ENCODE measurements at regions not wholly inside any gene's neighbourhood (a gene's known extent, or its start where the extent isn't known, plus 50 kb on each side); places are given as distances from the start of the nearest gene placed in this dataset.
A peak's percentile ranks its signal among the peaks of the same experiment; 100 is the strongest.
"Not testable (repeated sequence)": the region's sequence is repeated elsewhere in the genome, so short reads cannot be mapped to it uniquely, and the experiment has no call there.

- DNase-seq, result not testable (repeated sequence)
Measured at GRCh38 chr5:134471858-134472449, 53.5 kb upstream of the JADE2 start.

DNA sequence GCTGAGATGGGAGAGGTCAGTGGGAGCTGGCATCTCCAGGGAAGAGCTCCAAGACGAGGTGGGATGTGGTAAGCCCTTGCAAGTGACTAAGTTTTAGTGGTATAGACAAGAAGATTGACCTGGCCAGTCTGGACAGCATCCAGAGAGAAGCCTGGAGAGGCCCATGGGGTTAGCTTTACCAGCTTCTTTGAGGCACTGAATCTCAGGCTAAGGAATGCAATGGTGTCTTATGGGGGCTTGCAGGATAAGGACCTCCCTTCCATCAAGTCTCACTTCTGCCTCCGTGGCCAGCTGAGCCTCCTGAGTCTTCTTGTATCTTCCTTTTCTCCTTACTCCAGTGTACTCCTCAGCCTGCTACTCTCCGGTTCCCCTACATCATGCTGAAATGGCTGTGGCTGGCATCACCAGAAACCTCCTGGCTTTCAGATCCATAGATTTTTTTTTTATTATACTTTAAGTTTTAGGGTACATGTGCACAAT, 56.5 kb upstream of the JADE2 start:
- no peak for DNase-seq

GRCh38 chr5:134467231-134467630, 55.5 kb upstream of the CDKN2AIPNL start:
- DNase-seq, result no peak

- DNase-seq, result peak in 3 of 4 experiments; percentile 7 to 13 (median 9)
Measured at GRCh38 chr5:134466241-134467069, 54.8 kb upstream of the CDKN2AIPNL start.

DNA sequence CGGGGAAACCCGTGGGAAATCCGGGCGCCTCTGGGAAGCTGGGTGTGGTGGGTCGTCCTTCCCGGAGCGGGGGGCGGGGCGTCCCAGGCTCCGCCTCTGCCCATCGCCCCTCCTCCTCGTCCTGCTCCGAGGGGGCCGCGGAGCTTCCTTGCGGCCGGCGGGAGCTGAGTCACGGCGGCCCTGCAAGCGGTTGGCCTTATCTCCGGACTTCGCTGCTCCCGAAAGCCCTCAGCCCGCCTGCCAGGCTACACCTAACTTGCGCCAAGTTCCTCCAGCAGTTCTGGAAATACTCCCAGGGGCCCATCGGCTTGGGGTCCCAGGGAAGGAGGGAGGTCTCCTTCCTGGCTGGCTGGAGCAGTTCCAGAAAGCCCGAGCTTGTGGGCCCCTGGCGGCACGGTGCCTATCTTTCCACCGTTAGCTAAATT, 54.1 kb upstream of the CDKN2AIPNL start:
- DNase-seq, result peak in 3 of 4 experiments; percentile 3 to 17 (median 8)

DNA sequence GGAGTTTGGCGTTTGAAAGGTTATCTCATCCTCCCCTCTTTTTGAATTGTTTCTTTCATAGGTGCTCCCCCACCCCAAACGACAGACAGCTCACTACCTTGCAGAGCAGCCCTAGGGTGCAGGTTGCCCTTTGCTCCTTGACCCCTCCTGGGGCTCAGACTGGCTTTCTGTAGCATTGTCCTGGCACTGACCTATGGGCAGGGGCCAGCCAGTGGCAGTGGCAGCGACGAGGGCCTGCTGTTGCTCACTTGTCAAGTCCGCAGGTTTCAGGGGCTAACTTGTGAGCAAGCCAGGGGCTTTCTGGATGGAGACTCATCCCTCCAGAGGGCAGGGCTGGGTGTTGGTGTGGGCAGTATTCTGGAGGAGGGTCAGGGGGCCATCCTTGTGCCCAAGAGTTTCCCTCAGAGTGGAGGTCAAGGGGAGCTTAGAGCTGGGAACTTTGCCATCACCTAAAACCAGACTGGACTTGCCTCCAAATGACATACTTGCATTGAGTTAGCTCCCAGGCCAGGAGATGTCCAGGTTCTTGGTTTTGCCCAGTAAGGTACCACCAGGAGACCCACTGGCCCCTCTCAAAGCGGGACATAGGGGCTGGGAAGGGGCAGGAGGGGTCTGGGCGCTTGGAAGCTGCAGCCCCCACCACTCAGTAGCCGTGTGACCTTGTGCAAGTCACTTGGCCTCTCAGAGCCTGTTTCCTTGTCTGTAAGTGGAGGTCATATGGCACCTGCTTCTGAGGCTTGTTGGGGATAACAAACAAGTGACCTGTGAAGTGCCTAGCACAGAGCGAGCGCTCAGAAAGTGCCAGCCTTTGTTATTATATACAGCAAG, 53.5 kb upstream of the CDKN2AIPNL start:
- no peak for DNase-seq

DNA sequence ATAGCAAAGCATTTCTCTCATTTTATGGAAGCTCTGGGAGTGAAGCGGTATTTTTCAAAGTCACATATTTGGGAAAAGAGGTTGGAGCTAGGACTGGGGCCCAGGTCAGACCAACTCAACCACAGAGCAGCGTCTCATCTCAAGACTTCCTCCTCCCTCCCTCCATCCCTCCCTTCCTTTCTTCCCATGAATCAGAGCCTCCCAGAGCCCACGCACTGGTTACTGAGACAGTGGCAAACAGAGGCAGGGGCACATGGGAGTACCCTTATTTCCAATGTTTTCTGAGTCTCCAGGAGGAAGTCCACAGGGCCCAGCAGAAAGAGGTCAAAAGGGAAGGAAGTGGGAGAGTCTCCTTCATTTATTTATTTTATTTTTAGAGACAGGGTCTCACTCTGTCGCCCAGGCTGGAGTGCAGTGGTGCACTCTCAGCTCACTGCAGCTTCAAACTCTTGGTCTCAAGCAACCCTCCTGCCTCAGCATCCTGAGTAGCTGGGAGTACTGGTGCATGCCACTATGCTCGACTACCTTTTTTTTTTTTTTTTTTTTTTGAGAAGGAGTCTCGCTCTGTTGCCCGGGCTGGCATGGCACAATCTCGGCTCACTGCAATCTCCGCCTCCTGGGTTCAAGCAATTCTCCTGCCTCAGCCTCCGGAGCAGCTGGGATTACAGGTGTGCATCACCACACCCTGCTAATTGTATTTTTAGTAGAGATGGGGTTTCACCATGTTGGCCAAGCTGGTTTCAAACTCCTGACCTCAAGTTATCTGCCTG, 52.5 kb upstream of the CDKN2AIPNL start:
- no peak for DNase-seq

- no peak for DNase-seq
Measured at GRCh38 chr5:134463176-134463720, 51.6 kb upstream of the CDKN2AIPNL start.

GRCh38 chr5:134462761-134463160, 51.1 kb upstream of the CDKN2AIPNL start:
- no peak for DNase-seq

DNA sequence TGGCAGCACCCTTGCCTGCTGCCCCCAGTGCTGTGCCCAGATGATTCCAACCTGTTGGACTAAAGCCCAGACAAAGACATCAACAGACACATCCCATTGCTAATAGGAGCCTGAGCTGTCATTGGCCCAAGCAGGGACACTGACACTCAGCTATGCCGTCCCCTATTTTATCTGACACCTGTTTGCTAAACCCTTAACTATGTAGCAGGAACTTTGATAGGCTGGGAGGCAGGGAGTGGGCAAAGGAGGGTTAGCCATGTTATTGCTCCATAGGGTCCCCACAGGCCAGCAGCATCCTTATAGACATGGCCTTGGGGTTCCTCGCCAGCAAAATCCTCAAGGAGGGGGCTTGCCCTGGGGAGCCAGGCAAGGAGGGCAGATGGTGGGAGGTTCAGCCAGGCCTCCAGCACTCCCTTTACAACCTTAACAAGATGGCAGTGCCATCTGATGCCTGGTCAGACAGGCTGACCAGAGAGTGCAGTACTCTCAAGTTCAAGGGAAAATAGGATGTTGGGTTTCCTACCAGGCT, 50.4 kb upstream of the CDKN2AIPNL start:
- no peak for DNase-seq
